ENCODE measurements at regions not wholly inside any gene's neighbourhood (a gene's known extent, or its start where the extent isn't known, plus 50 kb on each side); places are given as distances from the start of the nearest gene placed in this dataset.
"Not testable (repeated sequence)": the region's sequence is repeated elsewhere in the genome, so short reads cannot be mapped to it uniquely, and the experiment has no call there.

DNA sequence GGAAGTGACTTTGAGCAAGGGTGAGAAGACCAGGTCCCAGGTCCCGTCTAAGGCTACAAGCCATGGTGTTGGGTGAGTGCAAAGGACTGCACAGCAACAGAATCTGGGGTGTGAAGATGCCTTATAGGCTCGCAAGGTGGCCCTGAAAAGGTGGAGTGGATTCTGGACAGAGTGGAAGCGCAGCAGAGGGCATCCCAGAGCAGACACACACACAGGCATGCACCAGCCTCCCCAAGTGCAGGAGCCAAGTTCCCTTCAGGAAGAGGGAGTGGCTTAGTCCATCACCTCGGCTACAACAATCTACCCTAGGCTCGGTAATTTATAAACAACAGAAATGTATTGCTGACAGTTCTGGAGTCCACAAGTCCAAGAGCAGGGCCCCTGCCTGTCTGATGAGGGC is 180.1 kb upstream of the PDE10A start:
- peaks cover 48% of the 10 kb centered on the region for H3K27me3 Mint-ChIP-seq
- no peak for TF ChIP-seq CTCF (IDR thresholded peaks at IDR 0.05)
- ATAC-seq: no peak
- H3K27ac Mint-ChIP-seq: no peak overlapping the region
- ChIA-PET CTCF (no interaction called here), POLR2A (no interaction called here)
- intact Hi-C loops (cut with micrococcal nuclease): no loop called here
- no peak overlapping the region for H3K4me3 Mint-ChIP-seq
- no peaks in the 10 kb centered on the region for H3K9me3 Mint-ChIP-seq
- no peak for DNase-seq
- H3K36me3 Mint-ChIP-seq (ENCODE audit: low read depth): no peaks in the 10 kb centered on the region
- no peaks in the 10 kb centered on the region for H3K4me1 Mint-ChIP-seq (ENCODE audit: low read depth)

GRCh38 chr6:165842281-165842936 is 179.4 kb upstream of the PDE10A start:
- ChIA-PET POLR2A (no interaction called here), CTCF (interaction anchor here (1.3 to 2.2 kb wide), 2 partner anchors 8 to 10 kb away, joined by 3 to 18 read pairs; no protein-coding TSS in a partner anchor)
- Mint-ChIP-seq H3K27me3 (peaks cover 42% of the 10 kb centered on the region), H3K4me3 (no peak overlapping the region), H3K9me3 (no peaks in the 10 kb centered on the region), H3K36me3 (ENCODE audit: low read depth) (no peaks in the 10 kb centered on the region), H3K4me1 (ENCODE audit: low read depth) (no peaks in the 10 kb centered on the region), H3K27ac (no peak overlapping the region)
- DNase-seq (no peak), ATAC-seq (no peak)
- no peak for TF ChIP-seq CTCF (IDR thresholded peaks at IDR 0.05)
- intact Hi-C loops (cut with micrococcal nuclease): no loop called here

GRCh38 chr6:165841153-165841558 is 178.1 kb upstream of the PDE10A start:
- ChIA-PET CTCF (interaction anchor here (1.0 to 2.2 kb wide), 2 partner anchors 9 to 112 kb away, joined by 3 to 18 read pairs; no protein-coding TSS in a partner anchor), POLR2A (no interaction called here)
- no peaks in the 10 kb centered on the region for H3K4me1 Mint-ChIP-seq (ENCODE audit: low read depth)

GRCh38 chr6:165837948-165838745 is 175.1 kb upstream of the PDE10A start:
- no peaks in the 10 kb centered on the region for H3K36me3 Mint-ChIP-seq (ENCODE audit: low read depth)
- intact Hi-C loops (cut with micrococcal nuclease): no loop called here
- DNase-seq: no peak
- ChIA-PET POLR2A (no interaction called here), CTCF (no interaction called here)
- H3K4me3 Mint-ChIP-seq: no peak overlapping the region
- H3K4me1 Mint-ChIP-seq (ENCODE audit: low read depth): no peaks in the 10 kb centered on the region
- no peaks in the 10 kb centered on the region for H3K9me3 Mint-ChIP-seq
- ATAC-seq: no peak
- peaks cover 31% of the 10 kb centered on the region for H3K27me3 Mint-ChIP-seq
- H3K27ac Mint-ChIP-seq: no peak overlapping the region
- no peak for TF ChIP-seq CTCF (IDR thresholded peaks at IDR 0.05)

More at GRCh38 chr6:165841153-165841558, 178.1 kb upstream of the PDE10A start:
- DNase-seq (no peak), ATAC-seq (no peak)
- TF ChIP-seq CTCF (IDR thresholded peaks at IDR 0.05): no peak
- no peak overlapping the region for H3K4me3 Mint-ChIP-seq
- no peaks in the 10 kb centered on the region for H3K9me3 Mint-ChIP-seq
- peaks cover 36% of the 10 kb centered on the region for H3K27me3 Mint-ChIP-seq
- no peaks in the 10 kb centered on the region for H3K36me3 Mint-ChIP-seq (ENCODE audit: low read depth)
- intact Hi-C loops (cut with micrococcal nuclease): no loop called here
- H3K27ac Mint-ChIP-seq: no peak overlapping the region

- H3K4me3 Mint-ChIP-seq; DNase-seq; H3K4me1 Mint-ChIP-seq (ENCODE audit: low read depth); ATAC-seq; H3K9me3 Mint-ChIP-seq; intact Hi-C loops (cut with micrococcal nuclease); POLR2A ChIA-PET; H3K36me3 Mint-ChIP-seq (ENCODE audit: low read depth); CTCF ChIA-PET; H3K27ac Mint-ChIP-seq: not testable (repeated sequence)
- H3K27me3 Mint-ChIP-seq: peaks cover 32% of the 10 kb centered on the region
Observed at GRCh38 chr6:165836648-165837047, 173.6 kb upstream of the PDE10A start.

Data from activated CD8-positive, alpha-beta T cell treated with anti-CD3 and anti-CD28 coated beads for 36 hours (primary cell).